Endodermal cell (in vitro differentiated cells): ENCODE measurements at regions not wholly inside any gene's neighbourhood (a gene's known extent, or its start where the extent isn't known, plus 50 kb on each side); places are given as distances from the start of the nearest gene placed in this dataset.

ENCODE experiments used
- DNase-seq: peaks from one replicate; pipeline ENCODE4 v3.0.0-alpha.2; 2017
- H3K27ac ChIP-seq: 2 replicates; pipeline ENCODE4 v1.5.1; 2013; ENCODE audit warnings: mild to moderate bottlenecking, low read depth, low read length, moderate library complexity
- H3K27me3 ChIP-seq: 2 replicates; pipeline ENCODE4 v1.6.1; 2013; ENCODE audit warnings: mild to moderate bottlenecking, low read length, moderate library complexity; ENCODE audit not compliant: insufficient read depth, control insufficient read depth, poor library complexity, severe bottlenecking
- H3K36me3 ChIP-seq: 2 replicates; pipeline ENCODE4 v1.7.0; 2013; ENCODE audit warnings: mild to moderate bottlenecking, low read length, moderate library complexity; ENCODE audit not compliant: control insufficient read depth, insufficient read depth
- H3K4me1 ChIP-seq: one replicate; pipeline ENCODE4 v1.7.0; 2013; ENCODE audit warnings: low read length; ENCODE audit not compliant: control insufficient read depth, insufficient read depth
- H3K4me3 ChIP-seq: 2 replicates; pipeline ENCODE4 v1.5.1; 2013; ENCODE audit warnings: mild to moderate bottlenecking, low read length, moderate library complexity
- H3K9ac ChIP-seq: 2 replicates; pipeline ENCODE4 v1.6.1; 2013; ENCODE audit warnings: mild to moderate bottlenecking, low read length, moderate library complexity; ENCODE audit not compliant: poor library complexity, severe bottlenecking; ENCODE audit errors: extremely low read depth
- H3K9me3 ChIP-seq: 2 replicates; pipeline ENCODE4 v1.6.1; 2013; ENCODE audit warnings: mild to moderate bottlenecking, low read length, moderate library complexity; ENCODE audit not compliant: control insufficient read depth
- H3K27ac Mint-ChIP-seq: 2 replicates; pipeline ENCODE4 v1.8.0; 2020; ENCODE audit warnings: mixed read lengths
- H3K27me3 Mint-ChIP-seq: 2 replicates; pipeline ENCODE4 v1.8.0; 2021; ENCODE audit warnings: mild to moderate bottlenecking, mixed read lengths; ENCODE audit not compliant: insufficient read depth
- H3K36me3 Mint-ChIP-seq: 2 replicates; pipeline ENCODE4 v1.8.0; 2020; ENCODE audit warnings: low read depth, mixed read lengths
- H3K4me1 Mint-ChIP-seq: 2 replicates; pipeline ENCODE4 v1.8.0; 2020; ENCODE audit warnings: mixed read lengths
- H3K4me3 Mint-ChIP-seq: 2 replicates; pipeline ENCODE4 v1.8.0; 2020; ENCODE audit warnings: mild to moderate bottlenecking, moderate library complexity, mixed read lengths
- H3K9me3 Mint-ChIP-seq: 2 replicates; pipeline ENCODE4 v1.8.0; 2020; ENCODE audit warnings: mild to moderate bottlenecking, mixed read lengths
- WGBS, 2 experiments: methylation state at CpG; one replicate each; pipeline versions ENCODE4 v1.1.5 to v1.1.7; 2013; ENCODE audit warnings: missing lambda C conversion rate in 2 of 2, mixed read lengths in 1 of 2; ENCODE audit not compliant: insufficient coverage in 1 of 2, insufficient read length in 1 of 2; 5-methylcytosine and 5-hydroxymethylcytosine counted together
- TF ChIP-seq, protein P1 (sequence below): fragments of 200-600 bp; sonication (generic); conservative IDR thresholded peaks from 2 replicates; pipeline ENCODE4 v1.5.0; 2021; ENCODE audit warnings: antibody characterized with exemption, mild to moderate bottlenecking

DNA sequence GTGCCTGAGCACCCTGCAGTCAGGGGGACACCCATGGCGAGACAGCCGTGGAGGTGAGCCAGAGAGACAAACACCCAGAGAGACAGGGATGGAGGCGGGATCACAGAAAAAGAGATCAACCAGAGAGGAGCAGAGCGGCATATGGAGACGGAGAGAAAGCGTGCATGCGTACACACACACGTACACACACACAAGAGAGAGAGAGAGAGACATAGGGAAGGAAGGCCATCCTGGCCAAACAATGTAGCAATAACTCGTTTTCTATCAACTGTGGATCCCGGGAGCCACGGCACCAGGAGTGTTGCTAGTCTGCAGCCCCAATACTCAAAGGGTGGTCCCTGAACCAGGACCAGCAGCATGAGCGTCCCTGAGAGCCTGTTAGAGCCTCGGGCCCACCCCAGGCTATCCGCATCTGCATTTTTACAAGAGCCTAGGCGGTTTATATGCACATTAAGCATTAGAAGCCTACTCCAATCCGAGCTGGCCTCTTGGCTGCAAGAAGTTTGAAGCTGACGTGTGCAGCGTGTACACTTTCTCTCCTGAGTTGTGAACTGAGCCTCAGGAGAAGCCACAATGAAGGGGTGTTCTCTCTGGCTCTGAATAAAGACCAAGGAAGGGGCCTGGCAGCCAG is 50.1 kb upstream of the MYCN start:
- Histone ChIP-seq H3K4me1 (peaks cover 5% of the 10 kb centered on the region), H3K9me3 (no peaks in the 10 kb centered on the region), H3K27ac (no peak overlapping the region), H3K36me3 (no peaks in the 10 kb centered on the region), H3K9ac (no peak overlapping the region), H3K27me3 (no peaks in the 10 kb centered on the region), H3K4me3 (no peak overlapping the region)
- Mint-ChIP-seq H3K4me3 (no peak overlapping the region), H3K36me3 (no peaks in the 10 kb centered on the region), H3K27ac (no peak overlapping the region), H3K9me3 (no peaks in the 10 kb centered on the region), H3K4me1 (peaks cover 12% of the 10 kb centered on the region), H3K27me3 (peaks cover 2% of the 10 kb centered on the region)
- DNase-seq: no peak
- TF ChIP-seq, protein P1, sequence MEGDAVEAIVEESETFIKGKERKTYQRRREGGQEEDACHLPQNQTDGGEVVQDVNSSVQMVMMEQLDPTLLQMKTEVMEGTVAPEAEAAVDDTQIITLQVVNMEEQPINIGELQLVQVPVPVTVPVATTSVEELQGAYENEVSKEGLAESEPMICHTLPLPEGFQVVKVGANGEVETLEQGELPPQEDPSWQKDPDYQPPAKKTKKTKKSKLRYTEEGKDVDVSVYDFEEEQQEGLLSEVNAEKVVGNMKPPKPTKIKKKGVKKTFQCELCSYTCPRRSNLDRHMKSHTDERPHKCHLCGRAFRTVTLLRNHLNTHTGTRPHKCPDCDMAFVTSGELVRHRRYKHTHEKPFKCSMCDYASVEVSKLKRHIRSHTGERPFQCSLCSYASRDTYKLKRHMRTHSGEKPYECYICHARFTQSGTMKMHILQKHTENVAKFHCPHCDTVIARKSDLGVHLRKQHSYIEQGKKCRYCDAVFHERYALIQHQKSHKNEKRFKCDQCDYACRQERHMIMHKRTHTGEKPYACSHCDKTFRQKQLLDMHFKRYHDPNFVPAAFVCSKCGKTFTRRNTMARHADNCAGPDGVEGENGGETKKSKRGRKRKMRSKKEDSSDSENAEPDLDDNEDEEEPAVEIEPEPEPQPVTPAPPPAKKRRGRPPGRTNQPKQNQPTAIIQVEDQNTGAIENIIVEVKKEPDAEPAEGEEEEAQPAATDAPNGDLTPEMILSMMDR: no peak
- WGBS, 2 experiments: 92 to 93% methylated on average over 17 to 18 of the region's 18 CpGs
